GM18907 (cell line): ENCODE measurements at regions not wholly inside any gene's neighbourhood (a gene's known extent, or its start where the extent isn't known, plus 50 kb on each side); places are given as distances from the start of the nearest gene placed in this dataset.
"Not testable (repeated sequence)": the region's sequence is repeated elsewhere in the genome, so short reads cannot be mapped to it uniquely, and the experiment has no call there.

Source experiments
- ATAC-seq: cut with Tn5 transposase; IDR thresholded peaks from one replicate; pipeline ENCODE4 v1.9.1; 2021; ENCODE audit warnings: mild to moderate bottlenecking, moderate library complexity; ENCODE audit not compliant: unreplicated experiment

- no peak for ATAC-seq
Observed at GRCh38 chr14:23829736-23830471, 123.7 kb upstream of the DHRS4 start.

DNA sequence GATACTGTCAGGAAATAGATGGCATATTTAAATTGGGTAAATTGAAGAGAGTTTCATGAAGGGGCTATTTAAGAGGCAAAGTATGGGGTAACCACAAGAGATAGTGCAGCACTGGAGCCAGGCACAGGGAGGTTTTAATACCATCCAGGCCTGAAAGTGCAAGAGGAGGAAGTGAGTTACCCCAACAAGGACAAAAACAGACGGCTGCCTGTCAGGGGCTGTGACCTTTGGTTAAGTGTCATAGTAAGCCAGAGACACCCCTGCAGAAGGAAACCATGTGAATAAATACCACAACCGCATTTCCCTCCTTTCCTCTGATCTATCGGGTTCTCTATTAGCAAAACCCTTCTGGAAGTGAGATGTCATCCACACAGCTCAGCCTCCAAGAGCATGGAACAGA is 122.0 kb upstream of the DHRS4 start:
- ATAC-seq, result no peak

DNA sequence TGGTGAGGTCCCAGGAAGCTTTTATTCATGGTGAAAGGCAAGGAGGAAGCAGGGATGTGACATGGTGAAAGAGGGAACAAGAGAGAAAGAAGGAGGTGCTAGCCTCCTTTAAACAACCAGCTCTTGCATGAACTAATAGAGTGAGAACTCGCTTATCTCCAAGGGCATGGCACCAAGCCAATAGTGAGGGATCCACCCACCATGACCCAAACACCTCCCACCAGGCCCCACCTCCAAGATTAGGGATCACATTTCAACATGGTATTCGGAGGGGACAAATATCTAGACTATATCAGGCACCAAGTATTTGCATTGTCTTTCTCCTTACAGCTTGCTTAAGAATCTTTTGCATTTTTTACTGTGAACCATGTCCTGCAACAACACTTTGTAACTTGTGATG is 91.9 kb upstream of the DHRS4 start:
- no peak for ATAC-seq

GRCh38 chr14:23862513-23862912 is 91.1 kb upstream of the DHRS4 start:
- no peak for ATAC-seq

DNA sequence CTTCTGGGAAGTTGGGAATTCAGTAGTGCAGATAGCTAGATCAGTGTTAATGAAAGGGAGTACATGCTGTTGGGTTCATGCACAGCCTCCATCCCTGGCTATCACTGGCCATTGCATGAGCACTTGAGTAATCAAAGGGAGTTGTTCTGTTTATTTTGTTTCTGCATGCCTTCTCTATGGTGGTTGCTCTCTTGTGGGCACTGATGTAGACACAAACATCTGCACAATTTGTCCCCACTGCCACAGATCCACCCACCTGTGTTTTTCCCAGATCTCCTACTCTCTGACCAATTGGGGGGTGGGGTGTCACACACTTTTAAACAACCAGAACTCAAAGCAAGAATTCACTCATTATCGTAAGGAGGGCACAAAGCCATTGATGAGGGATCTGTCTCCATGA is 89.7 kb upstream of the DHRS4 start:
- no peak for ATAC-seq

DNA sequence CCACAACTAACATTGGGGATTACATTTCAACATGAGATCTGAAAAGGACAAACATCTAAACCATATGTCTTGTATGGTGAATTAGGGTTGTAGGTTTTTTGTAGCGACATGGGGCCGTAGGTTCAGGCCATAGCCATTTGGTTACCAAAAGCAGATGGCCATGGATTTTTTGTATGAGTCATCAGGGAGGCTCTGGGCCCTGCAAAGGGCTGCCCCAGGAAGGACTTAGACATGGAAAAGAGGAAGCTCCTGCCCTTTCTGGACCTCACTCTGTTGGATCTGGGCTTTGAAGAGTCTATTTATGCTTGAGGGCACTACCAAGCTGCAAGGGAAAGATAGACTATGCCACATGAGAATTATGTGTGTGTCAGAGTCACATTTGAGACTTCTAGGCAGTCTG is 89.3 kb upstream of the DHRS4 start:
- no peak for ATAC-seq

DNA sequence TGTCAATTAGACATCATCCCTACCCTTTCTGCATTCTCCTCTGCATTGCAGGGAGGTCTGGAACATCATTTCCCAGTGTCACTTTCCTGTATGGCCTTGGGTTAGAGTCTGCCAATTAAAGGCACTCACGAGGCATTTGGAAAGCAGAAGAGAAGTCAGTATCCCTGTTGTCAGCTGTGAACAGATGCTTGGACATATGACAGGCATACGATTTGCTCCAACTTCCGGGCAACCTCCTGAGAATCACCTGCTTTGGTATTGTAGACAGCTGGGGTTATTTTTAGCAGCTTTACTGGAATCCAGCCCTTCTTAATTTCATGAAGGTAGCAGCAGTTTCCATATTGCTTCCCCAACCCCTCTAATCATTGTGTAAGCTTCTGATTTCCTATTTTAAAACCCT is 88.7 kb upstream of the DHRS4 start:
- no peak for ATAC-seq

- no peak for ATAC-seq
Observed at GRCh38 chr14:23865502-23865901, 88.1 kb upstream of the DHRS4 start.

GRCh38 chr14:23866269-23866668 is 87.3 kb upstream of the DHRS4 start:
- no peak for ATAC-seq

- ATAC-seq, result no peak
Observed at GRCh38 chr14:23869078-23869719, 84.4 kb upstream of the DHRS4 start.

DNA sequence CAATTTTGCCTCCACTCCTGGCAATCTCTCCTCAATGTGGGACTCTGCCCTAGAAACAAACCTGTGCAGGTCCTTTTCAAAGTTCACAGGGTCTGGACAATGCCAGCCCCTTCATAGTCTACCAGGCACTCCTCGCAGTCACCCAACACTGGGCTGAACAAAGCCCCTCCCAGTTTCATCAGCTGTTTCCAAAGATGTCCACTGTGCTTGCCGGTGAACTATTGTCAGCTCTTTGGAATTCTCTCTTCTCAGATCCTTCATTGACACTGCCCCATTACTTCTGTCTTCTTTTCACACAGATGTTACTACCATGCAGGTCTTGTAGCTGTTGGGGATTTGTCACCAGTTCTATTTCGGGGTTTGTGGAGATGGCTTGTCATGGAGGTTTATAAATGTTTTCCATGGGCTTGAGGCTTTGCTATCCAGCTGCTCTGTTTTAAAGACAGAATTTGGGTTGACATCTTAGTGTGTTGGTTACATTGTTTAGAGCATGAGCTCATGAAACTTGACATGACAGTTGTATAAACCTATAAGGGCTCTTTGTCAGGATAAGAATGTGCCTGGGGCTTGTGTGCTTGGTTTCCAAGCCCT is 77.3 kb upstream of the DHRS4 start:
- no peak for ATAC-seq

- peak; percentile 53 for ATAC-seq
Observed at GRCh38 chr14:23877111-23877510, 76.5 kb upstream of the DHRS4 start.

DNA sequence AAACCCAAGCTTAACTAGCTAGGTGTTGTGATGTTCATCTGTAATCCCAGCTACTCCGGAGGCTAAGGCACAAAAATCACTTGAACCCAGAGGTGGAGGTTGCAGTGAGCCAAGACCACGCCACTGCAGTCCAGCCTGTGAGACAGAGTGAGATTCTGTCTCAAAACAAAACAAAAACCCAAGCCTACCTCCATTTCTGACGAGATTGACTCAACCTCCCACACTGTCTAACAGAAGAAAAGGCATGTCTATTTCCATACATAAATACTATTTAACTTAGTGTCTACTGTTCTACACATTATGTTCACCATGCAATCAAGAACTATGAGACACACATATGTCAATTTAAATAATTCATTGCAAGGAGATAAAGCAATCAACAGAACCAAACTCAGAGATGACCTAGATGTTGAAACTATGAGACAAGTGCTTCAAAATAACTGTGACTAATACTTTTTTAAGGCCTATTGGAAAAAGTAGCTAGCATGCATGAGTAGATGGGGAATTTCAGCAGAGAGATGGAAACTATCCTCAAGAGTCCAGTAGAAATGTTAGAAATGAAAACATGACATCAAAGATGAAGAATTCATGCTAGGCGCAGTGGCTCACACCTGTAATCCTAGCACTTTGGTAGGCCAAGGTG is 75.9 kb upstream of the DHRS4 start:
- peak; percentile 59 for ATAC-seq

GRCh38 chr14:23881282-23881681 is 72.3 kb upstream of the DHRS4 start:
- ATAC-seq, result no peak

- no peak for ATAC-seq
Observed at GRCh38 chr14:23883684-23884540, 69.7 kb upstream of the DHRS4 start.

DNA sequence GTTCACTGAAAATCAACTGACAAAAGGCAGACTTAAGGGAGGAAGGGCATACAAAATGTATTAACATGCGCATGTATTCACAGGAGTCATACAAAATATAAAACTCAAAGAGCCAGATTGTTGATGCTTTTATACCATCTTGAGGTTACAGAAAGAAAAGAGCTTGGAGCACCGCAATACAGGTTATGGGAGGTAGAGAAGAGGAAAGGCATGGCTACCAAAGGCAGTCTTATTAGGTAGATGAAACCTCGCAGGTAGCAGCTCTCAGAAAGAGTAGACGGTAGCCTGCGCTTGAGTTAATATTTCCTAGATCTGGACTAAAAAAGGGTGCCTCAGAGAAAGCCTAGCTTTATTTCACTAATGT is 69.0 kb upstream of the DHRS4 start:
- ATAC-seq, result no peak

GRCh38 chr14:23887536-23887935 is 66.0 kb upstream of the DHRS4 start:
- no peak for ATAC-seq

- not testable (repeated sequence) for ATAC-seq
Observed at GRCh38 chr14:23891717-23892116, 61.9 kb upstream of the DHRS4 start.

- ATAC-seq, result not testable (repeated sequence)
Observed at GRCh38 chr14:23892289-23892688, 61.3 kb upstream of the DHRS4 start.

GRCh38 chr14:23894362-23895052 is 59.1 kb upstream of the DHRS4 start:
- ATAC-seq, result no peak
